Inflammatory macrophage treated with lipopolysaccharide for 1 hour (primary cell): ENCODE measurements at regions not wholly inside any gene's neighbourhood (a gene's known extent, or its start where the extent isn't known, plus 50 kb on each side); places are given as distances from the start of the nearest gene placed in this dataset.
"Not testable (repeated sequence)": the region's sequence is repeated elsewhere in the genome, so short reads cannot be mapped to it uniquely, and the experiment has no call there.

Source experiments
- DNase-seq, 2 donors: peaks; one replicate each; pipeline ENCODE4 v3.0.0-alpha.2; 2020 to 2022

DNA sequence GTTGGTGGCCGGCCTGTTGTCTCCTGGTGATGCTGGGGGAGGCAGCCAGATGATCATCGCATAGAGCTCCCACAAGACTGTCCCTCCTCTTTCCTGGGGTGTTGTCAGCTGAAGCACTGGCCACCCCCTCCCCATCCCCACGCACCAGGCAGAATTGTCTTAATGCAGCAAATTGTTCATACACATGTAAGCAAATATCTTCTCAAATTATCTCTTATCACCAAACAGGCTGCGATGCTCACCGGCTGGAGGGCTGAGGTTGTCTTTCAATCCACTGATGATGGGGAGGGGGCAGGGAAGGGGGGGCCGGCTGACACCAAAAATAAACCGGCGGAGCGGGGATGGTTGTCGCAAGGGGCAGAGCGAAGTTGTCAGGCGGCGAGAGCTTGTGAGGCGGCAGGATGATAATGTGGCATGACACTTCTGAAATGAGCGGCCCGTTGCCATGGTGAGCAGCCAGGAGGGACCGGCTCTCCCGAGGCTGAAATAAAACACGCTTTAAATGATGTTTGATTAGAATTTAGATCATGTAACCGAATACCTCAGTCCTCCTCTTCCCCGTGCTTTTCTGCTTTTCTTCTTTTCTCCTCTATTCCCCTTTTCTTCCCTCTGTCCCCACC lies 59.8 kb downstream of the MRM1 start:
- DNase-seq, result no peak

- no peak for DNase-seq
These were observed 60.3 kb downstream of the MRM1 start for GRCh38 chr17:36661688-36662087.

DNA sequence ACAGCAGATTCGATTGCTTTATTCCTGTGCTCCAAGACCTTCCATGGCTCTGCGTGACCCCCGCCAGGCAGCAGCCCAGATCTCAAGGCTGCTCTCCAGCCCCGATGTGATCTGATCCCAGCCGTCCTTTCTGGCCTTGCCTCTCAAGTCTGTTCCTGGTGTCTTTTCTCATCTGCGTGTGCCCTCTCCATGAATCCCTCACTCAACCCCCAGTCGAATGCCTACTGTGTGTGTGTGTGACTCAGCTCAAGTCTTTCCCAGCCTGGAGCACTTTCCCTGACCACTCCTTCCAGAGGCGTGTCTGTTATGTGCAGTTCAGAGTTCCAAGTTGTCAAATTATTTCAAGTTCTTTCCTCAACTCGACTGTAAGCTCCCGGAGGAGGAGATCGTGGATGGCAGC lies 64.0 kb downstream of the MRM1 start:
- no peak for DNase-seq

DNA sequence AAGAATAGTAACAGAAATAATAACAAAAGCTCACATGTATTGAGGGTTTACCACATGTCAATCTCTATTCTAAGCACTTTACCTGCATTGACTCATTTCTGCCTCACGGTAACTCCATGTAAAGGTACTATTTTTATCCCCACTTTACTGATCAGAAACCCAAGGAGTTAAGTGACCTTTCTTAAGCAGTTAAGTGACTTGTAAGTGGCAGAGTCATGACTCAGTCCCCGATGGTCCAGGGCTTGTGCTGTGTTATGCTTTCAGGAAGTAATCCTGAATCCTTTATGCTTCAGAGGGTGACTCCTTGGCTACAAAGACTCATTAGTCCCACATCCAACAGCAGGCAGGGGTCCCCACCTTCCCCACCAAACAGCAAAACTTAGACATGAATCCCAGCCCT lies 66.5 kb downstream of the MRM1 start:
- DNase-seq, result no peak

DNA sequence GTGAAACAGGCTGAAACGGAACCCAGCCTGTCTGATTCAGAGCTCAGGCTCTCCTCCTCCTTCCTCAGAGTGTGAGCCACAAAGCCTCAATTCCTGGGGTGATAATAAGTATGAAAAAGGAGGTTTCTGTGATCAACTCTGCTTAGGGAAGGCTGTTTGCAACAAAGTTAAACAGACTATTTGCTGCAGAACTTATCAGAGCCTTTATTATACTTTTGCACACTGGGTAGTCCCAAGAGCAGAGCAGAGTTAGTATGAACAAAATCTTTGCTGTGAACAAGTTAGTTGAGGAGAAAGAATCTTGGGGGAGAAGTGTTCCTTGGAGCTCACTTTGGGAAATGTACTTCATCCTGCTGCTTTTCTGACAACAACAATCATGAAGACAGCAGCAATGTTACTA lies 67.4 kb downstream of the MRM1 start:
- no peak for DNase-seq

DNA sequence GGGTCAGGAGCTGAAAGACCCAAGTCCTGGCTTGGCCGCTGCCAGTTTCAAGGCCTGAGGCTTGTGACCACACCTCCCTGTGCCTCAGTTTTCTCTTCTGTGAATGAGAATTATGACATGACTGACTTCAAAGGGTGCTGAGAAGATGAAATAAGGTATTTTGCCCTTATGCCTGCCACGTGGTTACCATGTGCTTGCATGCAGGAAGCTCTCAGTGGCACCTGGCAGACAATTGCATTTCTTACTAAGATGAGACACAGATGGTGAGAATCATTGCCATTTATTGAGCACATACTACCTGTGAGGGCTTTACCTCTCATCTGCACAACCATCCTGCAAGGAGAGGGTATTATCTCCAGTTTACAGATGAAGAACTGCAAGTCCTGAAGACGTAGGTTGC lies 69.8 kb downstream of the MRM1 start:
- DNase-seq, result no peak

- DNase-seq, result no peak
These were observed 71.1 kb downstream of the MRM1 start for GRCh38 chr17:36672403-36672918.

- no peak for DNase-seq
These were observed 71.7 kb downstream of the MRM1 start for GRCh38 chr17:36673068-36673467.

DNA sequence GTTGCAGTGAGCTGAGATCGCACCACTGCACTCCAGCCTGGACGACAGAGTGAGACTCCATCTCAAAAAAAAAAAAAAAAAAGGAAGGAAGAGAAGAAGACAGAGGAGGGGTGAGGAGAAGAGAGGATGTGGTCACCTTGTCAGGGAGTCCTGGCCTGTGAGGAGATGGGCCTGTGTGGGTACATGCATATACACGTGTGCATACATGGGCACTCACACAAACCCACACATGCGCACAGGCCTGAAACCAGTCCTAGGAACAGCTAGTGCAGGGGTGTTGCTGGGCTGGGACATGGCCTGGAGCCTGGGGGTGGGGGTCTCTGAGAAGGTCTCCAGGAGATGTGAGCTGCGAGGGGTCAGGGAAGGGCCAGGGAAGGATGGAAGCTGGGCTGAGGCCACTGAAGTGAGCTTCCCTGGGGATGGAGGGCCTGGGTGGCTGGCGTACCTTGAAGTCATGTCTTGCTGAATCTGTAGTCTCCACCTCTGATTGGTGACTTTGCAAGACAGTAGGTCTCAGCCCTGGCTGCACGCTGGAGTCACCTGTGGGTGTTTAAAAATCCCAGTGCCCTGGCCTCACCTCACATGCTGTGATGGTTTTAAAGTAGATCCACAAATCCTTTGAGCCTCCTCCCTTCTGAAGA lies 72.4 kb downstream of the MRM1 start:
- DNase-seq, result no peak

DNA sequence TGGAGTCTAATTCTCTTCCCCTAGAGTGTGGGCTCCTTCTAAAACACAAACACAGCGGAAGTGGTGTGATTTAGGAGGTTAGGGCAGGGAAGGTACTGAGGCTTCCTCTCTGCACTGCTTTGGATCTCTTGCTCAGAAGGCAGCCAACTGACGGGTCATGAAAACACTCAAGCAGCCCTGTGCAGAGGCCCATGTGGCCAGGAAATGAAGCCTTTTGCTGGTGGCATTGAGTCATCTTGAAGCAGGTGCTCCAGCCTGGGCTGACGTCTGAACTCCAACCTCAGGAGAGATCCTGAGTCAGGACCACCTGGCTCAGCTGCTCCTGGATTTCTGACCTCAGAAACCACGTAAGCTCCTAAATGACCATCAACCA lies 72.9 kb downstream of the MRM1 start:
- DNase-seq, result no peak

GRCh38 chr17:36675250-36675649 lies 73.9 kb downstream of the MRM1 start:
- DNase-seq, result no peak

GRCh38 chr17:36675786-36676185 lies 74.4 kb downstream of the MRM1 start:
- no peak for DNase-seq

DNA sequence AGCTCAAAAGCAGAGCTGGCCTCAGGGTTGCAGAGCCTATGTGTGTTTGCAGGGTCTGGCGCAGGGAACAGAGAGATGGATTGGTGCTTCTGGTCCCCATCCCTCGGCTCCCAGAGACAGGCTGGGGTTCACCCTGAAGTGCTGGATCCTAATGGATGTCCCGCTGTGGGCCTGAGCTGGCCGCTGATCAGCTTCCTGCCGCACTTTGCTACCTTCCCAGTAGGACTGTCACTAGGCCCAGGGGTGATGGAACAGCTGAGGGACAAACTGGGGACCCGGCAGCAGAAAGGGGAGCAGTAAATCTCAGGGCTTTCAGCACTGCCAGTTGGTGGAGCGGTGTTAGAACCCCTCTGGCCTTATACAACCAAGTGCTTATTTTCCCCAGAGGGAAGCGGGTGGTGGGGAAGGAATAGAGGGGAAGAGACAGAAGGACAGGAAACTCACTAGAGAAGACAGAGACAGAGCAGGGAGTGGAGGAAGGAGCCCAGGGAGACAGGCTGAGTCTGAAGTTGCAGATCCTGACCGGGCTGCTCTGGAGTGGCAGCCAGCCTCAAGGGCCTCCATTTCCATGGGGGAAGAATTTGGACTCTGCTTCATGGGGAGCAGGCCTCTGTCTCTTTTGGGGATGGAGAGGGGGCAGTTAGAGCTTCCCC lies 78.6 kb downstream of the MRM1 start:
- DNase-seq, result no peak

DNA sequence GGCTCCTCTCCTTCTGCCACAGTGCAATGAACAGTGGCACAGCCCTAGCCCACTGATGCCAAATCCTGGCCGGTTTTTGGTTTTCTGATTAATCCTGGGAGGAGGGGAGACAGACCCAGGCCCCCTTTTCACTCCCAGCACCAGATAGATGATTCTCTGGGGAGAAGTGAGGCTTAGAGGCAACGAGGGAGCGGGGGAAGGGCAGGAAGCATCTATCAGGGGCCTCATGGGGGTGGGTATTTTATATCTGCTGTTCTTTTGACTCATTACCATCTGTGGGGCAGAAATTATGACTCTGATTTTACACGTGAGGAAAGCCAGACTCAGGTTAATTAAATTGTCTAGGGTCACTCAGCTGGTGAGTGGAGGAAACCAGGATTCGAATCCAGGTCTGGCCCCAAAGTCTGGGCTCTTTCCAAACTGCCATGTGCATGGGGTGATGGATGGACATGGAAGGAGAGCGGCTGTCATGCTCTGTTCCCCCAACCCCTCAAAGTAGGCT lies 79.4 kb downstream of the MRM1 start:
- DNase-seq, result no peak

DNA sequence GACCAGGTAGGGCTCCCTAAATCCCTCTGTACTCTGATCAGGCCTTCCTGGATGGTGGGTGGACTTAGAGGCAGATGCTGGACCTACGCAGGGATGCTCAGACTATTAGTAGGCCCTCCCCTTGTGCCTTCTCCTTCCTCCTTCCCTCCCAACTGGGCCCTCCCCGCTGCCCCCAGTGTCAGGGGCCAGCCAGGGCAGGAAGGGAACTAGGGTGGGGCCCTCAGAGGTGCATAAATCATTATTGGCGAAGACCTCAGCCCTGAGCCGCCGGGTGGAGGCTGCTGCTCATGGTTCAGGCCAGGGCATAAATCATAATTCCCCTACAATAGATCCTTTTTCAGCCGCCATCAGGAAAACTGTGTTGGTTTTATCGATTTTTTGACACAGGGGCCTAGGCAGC lies 81.4 kb downstream of the MRM1 start:
- DNase-seq, result no peak

GRCh38 chr17:36683387-36683786 lies 82.0 kb downstream of the MRM1 start:
- no peak for DNase-seq

DNA sequence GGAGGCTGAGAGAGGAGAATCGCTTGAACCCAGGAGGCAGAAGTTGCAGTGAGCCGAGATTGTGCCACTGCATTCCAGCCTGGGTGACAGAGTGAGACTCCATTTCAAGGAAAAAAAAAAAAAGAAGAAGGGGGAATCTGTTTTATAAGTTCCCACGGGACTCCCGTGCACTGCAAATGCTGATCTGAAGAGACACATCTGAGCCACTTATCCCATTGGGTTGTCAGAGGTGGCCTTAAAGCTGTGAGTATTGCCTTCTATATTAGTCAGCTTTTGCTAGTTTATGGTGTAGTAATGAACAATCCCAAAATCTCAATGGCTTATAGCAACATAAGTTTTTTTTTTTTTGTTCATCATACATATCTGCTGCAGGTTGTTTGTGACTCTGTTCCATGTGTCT lies 82.8 kb downstream of the MRM1 start:
- DNase-seq, result no peak

GRCh38 chr17:36686123-36686669 lies 84.8 kb downstream of the MRM1 start:
- DNase-seq, result no peak

- no peak for DNase-seq
These were observed 86.4 kb downstream of the MRM1 start for GRCh38 chr17:36687736-36688135.

GRCh38 chr17:36689089-36689667 lies 87.8 kb downstream of the MRM1 start:
- DNase-seq, result no peak

- no peak for DNase-seq
These were observed 88.8 kb downstream of the MRM1 start for GRCh38 chr17:36690190-36690589.

GRCh38 chr17:36691606-36692005 lies 90.2 kb downstream of the MRM1 start:
- DNase-seq, result no peak

GRCh38 chr17:36695082-36695481 lies 93.7 kb downstream of the MRM1 start:
- no peak for DNase-seq

- not testable (repeated sequence) for DNase-seq
These were observed 94.3 kb downstream of the MRM1 start for GRCh38 chr17:36695710-36696109.
